ENCODE measurements at regions not wholly inside any gene's neighbourhood (a gene's known extent, or its start where the extent isn't known, plus 50 kb on each side); places are given as distances from the start of the nearest gene placed in this dataset.

DNA sequence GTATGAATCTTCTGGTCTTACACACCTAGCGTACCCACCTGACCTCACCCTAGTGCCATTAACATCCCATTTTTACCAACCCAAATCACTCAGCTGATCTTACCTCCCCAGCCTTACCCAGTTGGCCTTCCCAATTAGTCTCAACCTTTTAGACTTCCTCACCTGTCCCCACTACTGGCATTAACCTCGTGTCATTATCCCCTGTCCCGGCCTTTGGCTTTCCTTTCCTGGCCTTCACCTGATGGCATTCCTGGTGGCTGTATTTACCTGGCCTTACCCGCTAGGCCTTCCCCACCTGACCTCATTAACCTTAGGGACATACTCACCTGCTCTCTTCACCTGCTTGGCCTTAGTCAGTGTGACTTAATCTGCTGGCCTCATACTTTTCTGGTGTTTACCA lies 104.1 kb downstream of the IL12A start:
- TF ChIP-seq, protein P1, sequence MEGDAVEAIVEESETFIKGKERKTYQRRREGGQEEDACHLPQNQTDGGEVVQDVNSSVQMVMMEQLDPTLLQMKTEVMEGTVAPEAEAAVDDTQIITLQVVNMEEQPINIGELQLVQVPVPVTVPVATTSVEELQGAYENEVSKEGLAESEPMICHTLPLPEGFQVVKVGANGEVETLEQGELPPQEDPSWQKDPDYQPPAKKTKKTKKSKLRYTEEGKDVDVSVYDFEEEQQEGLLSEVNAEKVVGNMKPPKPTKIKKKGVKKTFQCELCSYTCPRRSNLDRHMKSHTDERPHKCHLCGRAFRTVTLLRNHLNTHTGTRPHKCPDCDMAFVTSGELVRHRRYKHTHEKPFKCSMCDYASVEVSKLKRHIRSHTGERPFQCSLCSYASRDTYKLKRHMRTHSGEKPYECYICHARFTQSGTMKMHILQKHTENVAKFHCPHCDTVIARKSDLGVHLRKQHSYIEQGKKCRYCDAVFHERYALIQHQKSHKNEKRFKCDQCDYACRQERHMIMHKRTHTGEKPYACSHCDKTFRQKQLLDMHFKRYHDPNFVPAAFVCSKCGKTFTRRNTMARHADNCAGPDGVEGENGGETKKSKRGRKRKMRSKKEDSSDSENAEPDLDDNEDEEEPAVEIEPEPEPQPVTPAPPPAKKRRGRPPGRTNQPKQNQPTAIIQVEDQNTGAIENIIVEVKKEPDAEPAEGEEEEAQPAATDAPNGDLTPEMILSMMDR (IDR thresholded peaks at IDR 0.05; ENCODE audit: low read depth, low read length): no peak
- TF ChIP-seq MYC (IDR thresholded peaks at IDR 0.05; ENCODE audit: low read depth, low read length) (no peak), POLR2A (IDR thresholded peaks at IDR 0.05; ENCODE audit: extremely low read depth, insufficient read length) (no peak)
- TF ChIP-seq, protein P2, sequence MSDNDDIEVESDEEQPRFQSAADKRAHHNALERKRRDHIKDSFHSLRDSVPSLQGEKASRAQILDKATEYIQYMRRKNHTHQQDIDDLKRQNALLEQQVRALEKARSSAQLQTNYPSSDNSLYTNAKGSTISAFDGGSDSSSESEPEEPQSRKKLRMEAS (IDR thresholded peaks at IDR 0.05; ENCODE audit: low read depth, low read length): no peak
- no peak overlapping the region for H3K4me3 ChIP-seq (ENCODE audit: low read depth, low read length)
- no peak for DNase-seq (ENCODE audit: low read depth)

DNA sequence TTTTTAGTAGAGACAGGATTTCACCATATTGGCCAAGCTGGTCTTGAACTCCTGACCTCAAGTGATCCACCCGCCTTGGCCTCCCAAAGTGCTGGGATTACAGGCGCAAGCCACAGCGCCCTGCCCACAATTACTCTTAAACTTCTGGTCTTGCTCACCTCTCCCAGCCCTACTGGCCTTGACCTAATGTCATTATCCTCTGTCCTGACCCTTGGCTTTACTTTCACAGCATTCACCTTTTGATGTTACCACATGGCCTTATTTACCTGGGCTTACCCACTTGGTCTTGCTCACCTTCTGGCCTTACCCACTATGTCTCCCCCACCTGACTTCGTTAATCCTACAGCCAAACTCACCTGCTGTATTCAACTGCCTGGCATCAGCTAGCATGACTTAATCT lies 105.9 kb downstream of the IL12A start:
- DNase-seq (ENCODE audit: low read depth): no peak

DNA sequence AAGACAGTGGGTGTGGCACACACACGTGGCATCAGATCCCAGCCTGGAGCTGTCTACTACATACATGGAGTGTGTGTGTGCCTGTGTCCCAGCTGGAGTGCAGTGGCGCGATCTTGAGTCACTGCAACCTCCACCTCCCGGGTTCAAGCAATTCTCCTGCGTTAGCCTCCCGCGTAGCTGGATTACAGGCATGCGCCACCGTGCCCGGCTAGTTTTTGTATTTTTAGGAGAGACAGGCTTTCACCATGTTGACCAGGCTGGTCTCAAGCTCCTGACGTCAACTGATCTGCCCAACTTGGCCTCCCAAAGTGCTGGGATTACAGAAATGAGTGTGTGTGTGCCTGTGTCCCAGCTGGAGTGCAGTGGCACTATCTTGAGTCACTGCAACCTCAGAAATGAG lies 108.8 kb downstream of the IL12A start:
- no peak overlapping the region for H3K4me3 ChIP-seq (ENCODE audit: low read depth, low read length)
- DNase-seq (ENCODE audit: low read depth): no peak
- TF ChIP-seq, protein P2 (IDR thresholded peaks at IDR 0.05; ENCODE audit: low read depth, low read length): no peak
- TF ChIP-seq MYC (IDR thresholded peaks at IDR 0.05; ENCODE audit: low read depth, low read length) (no peak), POLR2A (IDR thresholded peaks at IDR 0.05; ENCODE audit: extremely low read depth, insufficient read length) (no peak)
- TF ChIP-seq, protein P1 (IDR thresholded peaks at IDR 0.05; ENCODE audit: low read depth, low read length): no peak

More for the DNA sequence above, 105.9 kb downstream of the IL12A start:
- no peak overlapping the region for H3K4me3 ChIP-seq (ENCODE audit: low read depth, low read length)
- TF ChIP-seq, protein P2 (IDR thresholded peaks at IDR 0.05; ENCODE audit: low read depth, low read length): no peak
- TF ChIP-seq MYC (IDR thresholded peaks at IDR 0.05; ENCODE audit: low read depth, low read length): no peak
- no peak for TF ChIP-seq POLR2A (IDR thresholded peaks at IDR 0.05; ENCODE audit: extremely low read depth, insufficient read length)
- TF ChIP-seq, protein P1 (IDR thresholded peaks at IDR 0.05; ENCODE audit: low read depth, low read length): no peak

DNA sequence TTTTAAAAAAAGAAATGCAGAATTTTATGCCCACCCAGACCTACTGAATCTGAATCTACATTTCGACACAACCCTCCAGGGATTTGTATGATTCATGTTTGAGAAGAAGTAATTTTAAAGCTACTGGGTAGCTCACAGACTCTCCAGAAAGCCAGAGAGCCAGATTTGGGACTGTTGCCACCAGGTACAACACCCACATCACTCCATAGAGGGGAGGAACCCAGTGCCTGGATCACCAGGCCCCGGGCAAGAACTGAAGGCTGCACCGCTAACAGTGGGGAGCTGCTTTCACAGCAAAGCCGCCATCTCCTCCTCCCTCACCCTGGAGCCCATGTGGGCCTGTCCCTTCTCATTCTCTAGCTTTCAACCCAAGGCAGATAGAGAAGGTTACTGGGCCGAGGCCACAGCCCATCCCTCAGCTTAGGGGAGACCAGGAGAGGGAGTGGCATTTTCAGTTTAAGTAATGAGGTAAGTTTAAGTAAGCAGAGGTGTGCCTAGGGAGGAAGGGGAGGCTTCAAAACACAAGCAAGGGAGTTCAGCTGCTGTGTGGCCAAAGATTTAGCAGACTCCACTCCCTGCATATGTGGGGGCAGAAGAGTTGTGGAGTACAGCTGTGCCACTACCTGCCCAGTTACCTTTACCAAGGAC lies 109.8 kb downstream of the IL12A start:
- no peak overlapping the region for H3K4me3 ChIP-seq (ENCODE audit: low read depth, low read length)
- TF ChIP-seq, protein P2 (IDR thresholded peaks at IDR 0.05; ENCODE audit: low read depth, low read length): no peak
- TF ChIP-seq, protein P1 (IDR thresholded peaks at IDR 0.05; ENCODE audit: low read depth, low read length): no peak
- TF ChIP-seq MYC (IDR thresholded peaks at IDR 0.05; ENCODE audit: low read depth, low read length) (no peak), POLR2A (IDR thresholded peaks at IDR 0.05; ENCODE audit: extremely low read depth, insufficient read length) (no peak)
- DNase-seq (ENCODE audit: low read depth): peak; percentile 59

DNA sequence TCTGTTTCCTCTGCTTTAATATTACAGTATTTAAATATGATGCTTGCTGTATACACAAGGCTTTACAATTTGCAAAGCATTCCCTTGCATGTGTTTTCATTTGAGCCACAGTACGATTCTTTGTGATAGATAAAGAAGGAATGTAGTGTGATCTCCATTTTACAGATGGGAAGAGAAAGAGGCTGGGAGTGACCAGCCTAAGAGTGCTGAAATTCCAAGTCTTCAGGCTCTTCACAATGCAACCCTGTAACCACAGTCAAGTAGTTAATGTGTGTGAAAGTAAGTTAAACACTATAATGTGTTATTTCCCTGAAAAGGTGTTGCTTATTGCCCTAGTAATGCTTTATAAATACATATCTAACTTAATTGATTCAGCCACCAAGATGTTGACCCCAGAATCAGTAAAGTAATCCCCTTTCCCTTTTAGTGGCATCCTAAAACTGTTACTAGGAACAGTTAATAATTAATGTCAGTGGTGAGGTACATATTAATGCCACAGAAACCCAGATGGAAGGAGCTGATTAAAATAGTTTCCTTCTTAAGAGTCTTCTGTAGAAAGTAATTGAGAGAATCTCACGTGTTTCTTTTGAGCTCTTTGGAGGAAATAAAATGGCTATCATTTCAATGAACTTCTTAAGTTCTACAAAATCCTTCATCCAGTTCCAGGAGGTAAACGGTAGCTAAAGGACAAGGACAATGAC lies 110.4 kb downstream of the IL12A start:
- TF ChIP-seq, protein P2 (IDR thresholded peaks at IDR 0.05; ENCODE audit: low read depth, low read length): no peak
- TF ChIP-seq POLR2A (IDR thresholded peaks at IDR 0.05; ENCODE audit: extremely low read depth, insufficient read length): no peak
- no peak for TF ChIP-seq MYC (IDR thresholded peaks at IDR 0.05; ENCODE audit: low read depth, low read length)
- TF ChIP-seq, protein P1 (IDR thresholded peaks at IDR 0.05; ENCODE audit: low read depth, low read length): no peak
- DNase-seq (ENCODE audit: low read depth): no peak
- H3K4me3 ChIP-seq (ENCODE audit: low read depth, low read length): no peak overlapping the region
